Kidney epithelial cell (primary cell): ENCODE measurements at regions not wholly inside any gene's neighbourhood (a gene's known extent, or its start where the extent isn't known, plus 50 kb on each side); places are given as distances from the start of the nearest gene placed in this dataset.

ENCODE experiments used
- DNase-seq: peaks from one replicate; pipeline ENCODE4 v3.0.0-alpha.2; 2010; ENCODE audit warnings: low read depth
- H3K27me3 ChIP-seq: 2 replicates; pipeline ENCODE4 v1.6.0; 2011; ENCODE audit warnings: low read length; ENCODE audit not compliant: control insufficient read depth, insufficient read depth
- H3K36me3 ChIP-seq: 2 replicates; pipeline ENCODE4 v1.5.1; 2011; ENCODE audit warnings: low read length; ENCODE audit not compliant: control insufficient read depth, insufficient read depth
- H3K4me3 ChIP-seq: 2 replicates; pipeline ENCODE4 v1.5.1; 2011; ENCODE audit warnings: low read depth, mild to moderate bottlenecking, control low read depth, low read length
- TF ChIP-seq, protein P1 (sequence below): IDR thresholded peaks from 2 replicates; pipeline ENCODE4 v1.5.1; 2011; ENCODE audit warnings: mild to moderate bottlenecking, moderate library complexity, low read length, control low read depth, inconsistent platforms; ENCODE audit not compliant: insufficient read depth, poor library complexity, severe bottlenecking

DNA sequence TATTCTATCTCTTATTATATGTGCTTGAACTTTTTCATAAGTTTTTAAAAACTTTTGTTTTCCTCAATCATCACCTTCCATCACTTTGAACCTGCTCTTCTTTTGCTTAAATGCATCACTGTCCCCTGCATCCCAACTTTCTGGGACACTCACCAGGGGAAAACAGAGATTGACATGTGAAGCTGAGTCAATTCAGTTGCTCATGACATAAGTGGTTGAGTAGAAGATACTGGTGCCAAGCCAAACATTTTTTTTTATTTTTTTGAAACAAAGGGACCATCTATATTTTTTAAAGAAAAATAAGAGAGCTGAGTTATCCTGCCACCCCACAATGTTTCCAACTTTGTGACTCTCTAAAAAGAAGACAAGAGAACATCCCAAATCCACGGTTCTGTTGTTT is 61.8 kb upstream of the AHR start:
- no peaks in the 10 kb centered on the region for H3K36me3 ChIP-seq
- no peak overlapping the region for H3K4me3 ChIP-seq
- TF ChIP-seq, protein P1, sequence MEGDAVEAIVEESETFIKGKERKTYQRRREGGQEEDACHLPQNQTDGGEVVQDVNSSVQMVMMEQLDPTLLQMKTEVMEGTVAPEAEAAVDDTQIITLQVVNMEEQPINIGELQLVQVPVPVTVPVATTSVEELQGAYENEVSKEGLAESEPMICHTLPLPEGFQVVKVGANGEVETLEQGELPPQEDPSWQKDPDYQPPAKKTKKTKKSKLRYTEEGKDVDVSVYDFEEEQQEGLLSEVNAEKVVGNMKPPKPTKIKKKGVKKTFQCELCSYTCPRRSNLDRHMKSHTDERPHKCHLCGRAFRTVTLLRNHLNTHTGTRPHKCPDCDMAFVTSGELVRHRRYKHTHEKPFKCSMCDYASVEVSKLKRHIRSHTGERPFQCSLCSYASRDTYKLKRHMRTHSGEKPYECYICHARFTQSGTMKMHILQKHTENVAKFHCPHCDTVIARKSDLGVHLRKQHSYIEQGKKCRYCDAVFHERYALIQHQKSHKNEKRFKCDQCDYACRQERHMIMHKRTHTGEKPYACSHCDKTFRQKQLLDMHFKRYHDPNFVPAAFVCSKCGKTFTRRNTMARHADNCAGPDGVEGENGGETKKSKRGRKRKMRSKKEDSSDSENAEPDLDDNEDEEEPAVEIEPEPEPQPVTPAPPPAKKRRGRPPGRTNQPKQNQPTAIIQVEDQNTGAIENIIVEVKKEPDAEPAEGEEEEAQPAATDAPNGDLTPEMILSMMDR = no peak
- no peaks in the 10 kb centered on the region for H3K27me3 ChIP-seq
- no peak for DNase-seq

GRCh38 chr7:17239046-17239445 is 59.4 kb upstream of the AHR start:
- H3K27me3 ChIP-seq = no peaks in the 10 kb centered on the region
- DNase-seq = no peak
- TF ChIP-seq, protein P1 = no peak
- H3K36me3 ChIP-seq = no peaks in the 10 kb centered on the region
- H3K4me3 ChIP-seq = no peak overlapping the region

GRCh38 chr7:17239683-17240521 is 58.5 kb upstream of the AHR start:
- no peak for DNase-seq
- H3K27me3 ChIP-seq = no peaks in the 10 kb centered on the region
- H3K36me3 ChIP-seq = no peaks in the 10 kb centered on the region
- TF ChIP-seq, protein P1 = no peak
- H3K4me3 ChIP-seq = no peak overlapping the region

GRCh38 chr7:17242504-17242903 is 55.9 kb upstream of the AHR start:
- H3K36me3 ChIP-seq = no peaks in the 10 kb centered on the region
- H3K4me3 ChIP-seq = no peak overlapping the region
- TF ChIP-seq, protein P1 = no peak
- DNase-seq = no peak
- H3K27me3 ChIP-seq = no peaks in the 10 kb centered on the region

GRCh38 chr7:17244786-17245185 is 53.7 kb upstream of the AHR start:
- Histone ChIP-seq H3K27me3 (no peaks in the 10 kb centered on the region), H3K4me3 (no peak overlapping the region), H3K36me3 (no peaks in the 10 kb centered on the region)
- DNase-seq = no peak
- TF ChIP-seq, protein P1 = no peak

GRCh38 chr7:17247357-17247756 is 51.1 kb upstream of the AHR start:
- Histone ChIP-seq H3K27me3 (no peaks in the 10 kb centered on the region), H3K36me3 (no peaks in the 10 kb centered on the region), H3K4me3 (no peak overlapping the region)
- no peak for DNase-seq
- TF ChIP-seq, protein P1 = no peak
